CD4-positive, alpha-beta memory T cell (primary cell): ENCODE measurements at regions not wholly inside any gene's neighbourhood (a gene's known extent, or its start where the extent isn't known, plus 50 kb on each side); places are given as distances from the start of the nearest gene placed in this dataset.
A peak's percentile ranks its signal among the peaks of the same experiment; 100 is the strongest.

Source experiments
- CTCF ChIA-PET: fragments of 350-600 bp; sonication (Branson Sonifier 250); formaldehyde crosslinking; loops from one replicate; lab custom pipeline; 2021; ENCODE audit warnings: inconsistent platforms; ENCODE audit not compliant: partially characterized antibody; lab: Charles Lee
- POLR2A ChIA-PET: fragments of 350-600 bp; sonication (Branson Sonifier 250); formaldehyde crosslinking; loops from one replicate; lab custom pipeline; 2021; ENCODE audit not compliant: partially characterized antibody; lab: Charles Lee
- DNase-seq, 5 donors: peaks; one replicate each; pipeline versions ENCODE4 v3.0.0 to v3.0.0-alpha.2; 2020 to 2022; ENCODE audit warnings: mixed read lengths in 1 of 5
- H3K27ac ChIP-seq: one replicate; pipeline ENCODE4 v1.7.0; 2013; ENCODE audit warnings: low read depth, low read length
- H3K27me3 ChIP-seq: 2 replicates; pipeline ENCODE4 v1.7.0; 2013; ENCODE audit warnings: mild to moderate bottlenecking, low read length, moderate library complexity; ENCODE audit not compliant: insufficient read depth
- H3K36me3 ChIP-seq: 2 replicates; pipeline ENCODE4 v1.7.0; 2013; ENCODE audit warnings: mild to moderate bottlenecking, low read length, moderate library complexity; ENCODE audit not compliant: insufficient read depth
- H3K4me1 ChIP-seq: 2 replicates; pipeline ENCODE4 v1.7.0; 2013; ENCODE audit warnings: mild to moderate bottlenecking, low read length, moderate library complexity; ENCODE audit not compliant: insufficient read depth
- H3K4me3 ChIP-seq, 2 donors: one replicate each; pipeline ENCODE4 v1.7.0; 2013; ENCODE audit warnings: low read length in 2 of 2, mild to moderate bottlenecking in 1 of 2
- H3K9me3 ChIP-seq, 2 donors: one replicate each; pipeline ENCODE4 v1.7.0; 2013; ENCODE audit warnings: low read length in 2 of 2, control low read depth in 1 of 2; ENCODE audit not compliant: control insufficient read depth in 1 of 2
- H3K27ac Mint-ChIP-seq, 7 donors: one replicate each; pipeline ENCODE4 v1.8.0; 2020 to 2021; ENCODE audit warnings: mixed read lengths in 7 of 7, mild to moderate bottlenecking in 6 of 7, inconsistent platforms in 3 of 7, moderate library complexity in 3 of 7
- H3K27me3 Mint-ChIP-seq, 2 donors: one replicate each; pipeline ENCODE4 v1.8.0; 2020 to 2021; ENCODE audit warnings: mixed read lengths in 2 of 2
- H3K36me3 Mint-ChIP-seq, 2 donors: one replicate each; pipeline ENCODE4 v1.8.0; 2020 to 2021; ENCODE audit warnings: mixed read lengths in 2 of 2, inconsistent platforms in 1 of 2, mild to moderate bottlenecking in 1 of 2
- H3K4me1 Mint-ChIP-seq, 4 donors: one replicate each; pipeline ENCODE4 v1.8.0; 2020 to 2021; ENCODE audit warnings: mixed read lengths in 4 of 4, mild to moderate bottlenecking in 1 of 4
- H3K4me3 Mint-ChIP-seq, 8 donors: one replicate each; pipeline ENCODE4 v1.8.0; 2020 to 2021; ENCODE audit warnings: mixed read lengths in 8 of 8, mild to moderate bottlenecking in 7 of 8, moderate library complexity in 6 of 8, inconsistent platforms in 3 of 8
- H3K9me3 Mint-ChIP-seq, 8 donors: one replicate each; pipeline ENCODE4 v1.8.0; 2020 to 2021; ENCODE audit warnings: mixed read lengths in 8 of 8, mild to moderate bottlenecking in 5 of 8, inconsistent platforms in 3 of 8, moderate library complexity in 1 of 8
- intact Hi-C: fragments of 100-400 bp; cut with micrococcal nuclease; formaldehyde crosslinking; loops from one replicate; pipeline ENCODE4 v1.15.1; 2023

GRCh38 chr6:163956571-163957407 is 542.3 kb downstream of the QKI start:
- Mint-ChIP-seq H3K36me3 (no peaks in the 10 kb centered on the region), H3K27me3 (peaks cover 14 to 16% of the 10 kb centered on the region in 2 donors), H3K27ac (peak overlapping the region in 1 of 7 donors; percentile 9), H3K9me3 (no peaks in the 10 kb centered on the region), H3K4me1 (peaks cover 0 to 3% (median 2%) of the 10 kb centered on the region in 4 donors), H3K4me3 (no peak overlapping the region)
- Histone ChIP-seq H3K9me3 (no peaks in the 10 kb centered on the region), H3K36me3 (no peaks in the 10 kb centered on the region), H3K27me3 (no peaks in the 10 kb centered on the region), H3K27ac (no peak overlapping the region), H3K4me3 (no peak overlapping the region), H3K4me1 (no peaks in the 10 kb centered on the region)
- intact Hi-C loops: loop anchor here (1.0 kb wide), 1 partner anchor 540 kb away; no protein-coding TSS in a partner anchor
- ChIA-PET POLR2A (no interaction called here), CTCF (interaction anchor here (0.8 to 1.2 kb wide), 2 partner anchors 785 to 786 kb away, joined by 3 to 4 read pairs; no protein-coding TSS in a partner anchor)
- peak; percentile 43 to 51 (median 49) for DNase-seq

- H3K27ac ChIP-seq: no peak overlapping the region
- H3K4me3 Mint-ChIP-seq: no peak overlapping the region
- H3K36me3 Mint-ChIP-seq: no peaks in the 10 kb centered on the region
- H3K9me3 Mint-ChIP-seq: peaks cover 0 to 1% (median 0%) of the 10 kb centered on the region in 8 donors
- H3K27me3 ChIP-seq: no peaks in the 10 kb centered on the region
- intact Hi-C loops: loop anchor here (1.0 kb wide), 1 partner anchor 539 kb away; no protein-coding TSS in a partner anchor
- no peaks in the 10 kb centered on the region for H3K36me3 ChIP-seq
- H3K4me1 ChIP-seq: no peaks in the 10 kb centered on the region
- no peaks in the 10 kb centered on the region for H3K9me3 ChIP-seq
- no peak for DNase-seq
- no peak overlapping the region for H3K4me3 ChIP-seq
- POLR2A ChIA-PET: no interaction called here
- peaks cover 19 to 20% of the 10 kb centered on the region in 2 donors for H3K27me3 Mint-ChIP-seq
- H3K27ac Mint-ChIP-seq: no peak overlapping the region
- CTCF ChIA-PET: interaction anchor here (1.1 to 1.2 kb wide), 2 partner anchors 9 to 784 kb away, joined by 3 to 4 read pairs; no protein-coding TSS in a partner anchor
- H3K4me1 Mint-ChIP-seq: peaks cover 0 to 3% (median 2%) of the 10 kb centered on the region in 4 donors
Measured at GRCh38 chr6:163955756-163956155, 541.2 kb downstream of the QKI start.

DNA sequence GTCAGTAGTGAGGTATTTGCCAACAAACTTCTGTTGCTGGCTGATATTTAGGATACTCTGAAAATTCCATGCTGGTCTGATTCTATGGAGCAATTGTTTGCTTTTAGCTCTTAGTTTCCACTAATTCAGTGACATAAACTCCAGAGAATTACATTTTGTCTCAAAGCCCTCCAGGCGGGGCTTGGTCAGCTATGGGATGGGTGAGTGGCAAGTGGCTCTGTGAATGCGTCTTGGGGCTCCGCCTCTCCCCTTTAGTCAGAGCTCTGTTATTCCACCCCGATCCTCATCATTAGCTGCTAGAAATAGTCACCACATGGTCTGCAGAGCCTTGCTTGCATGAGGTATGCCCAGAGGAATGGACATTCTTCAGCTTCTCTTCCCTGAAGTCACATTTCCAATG is 540.6 kb downstream of the QKI start:
- CTCF ChIA-PET: interaction anchor here (1.1 kb wide), 1 partner anchor 8 kb away, joined by 4 read pairs; no protein-coding TSS in a partner anchor

DNA sequence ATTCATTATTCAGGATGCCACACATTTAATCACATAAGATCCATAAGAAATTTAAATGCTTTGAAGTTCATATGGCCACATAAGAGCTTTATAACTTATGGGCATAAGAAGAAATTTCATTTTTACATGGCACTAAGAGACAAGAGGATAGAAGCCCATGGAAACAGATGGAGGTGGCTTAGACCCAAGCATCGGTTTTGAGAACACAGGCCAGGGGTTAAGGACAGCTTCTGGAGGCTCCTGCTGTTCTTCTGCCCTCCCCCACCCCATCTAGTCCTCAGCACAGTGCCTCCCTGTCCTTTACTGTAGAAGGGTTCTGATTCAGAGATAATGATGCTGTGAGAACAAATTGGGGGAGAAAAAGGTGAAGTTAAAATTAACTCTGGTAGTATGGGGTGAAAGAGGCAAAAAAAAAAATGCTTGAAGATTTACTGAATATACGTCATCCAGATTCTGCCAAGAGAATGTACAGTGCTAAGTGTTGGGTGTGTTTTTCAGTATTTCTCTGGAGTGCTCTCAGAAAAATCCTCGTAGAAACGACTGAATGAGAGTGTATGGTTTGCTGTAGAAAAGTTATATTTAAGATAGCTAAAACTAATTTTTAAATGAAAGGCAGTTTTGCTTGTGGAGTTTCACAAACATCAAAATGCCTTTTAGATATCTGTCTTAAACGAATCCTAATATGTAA is 539.7 kb downstream of the QKI start:
- Mint-ChIP-seq H3K4me3 (no peak overlapping the region), H3K9me3 (peaks cover 0 to 1% (median 0%) of the 10 kb centered on the region in 8 donors), H3K36me3 (no peaks in the 10 kb centered on the region), H3K27ac (no peak overlapping the region), H3K27me3 (peaks cover 20 to 25% of the 10 kb centered on the region in 2 donors), H3K4me1 (peaks cover 0 to 3% (median 2%) of the 10 kb centered on the region in 4 donors)
- CTCF ChIA-PET: no interaction called here
- no peak for DNase-seq
- Histone ChIP-seq H3K27me3 (no peaks in the 10 kb centered on the region), H3K9me3 (no peaks in the 10 kb centered on the region), H3K4me1 (no peaks in the 10 kb centered on the region), H3K27ac (no peak overlapping the region), H3K4me3 (no peak overlapping the region), H3K36me3 (no peaks in the 10 kb centered on the region)
- intact Hi-C loops: no loop called here
- POLR2A ChIA-PET: no interaction called here

More for the DNA sequence above, 540.6 kb downstream of the QKI start:
- Mint-ChIP-seq H3K27me3 (peaks cover 20 to 23% of the 10 kb centered on the region in 2 donors), H3K36me3 (no peaks in the 10 kb centered on the region), H3K27ac (no peak overlapping the region), H3K4me3 (no peak overlapping the region), H3K4me1 (peaks cover 0 to 3% (median 2%) of the 10 kb centered on the region in 4 donors), H3K9me3 (peaks cover 0 to 1% (median 0%) of the 10 kb centered on the region in 8 donors)
- intact Hi-C loops: no loop called here
- Histone ChIP-seq H3K4me3 (no peak overlapping the region), H3K9me3 (no peaks in the 10 kb centered on the region), H3K4me1 (no peaks in the 10 kb centered on the region), H3K36me3 (no peaks in the 10 kb centered on the region), H3K27me3 (no peaks in the 10 kb centered on the region), H3K27ac (no peak overlapping the region)
- no peak for DNase-seq
- POLR2A ChIA-PET: no interaction called here

DNA sequence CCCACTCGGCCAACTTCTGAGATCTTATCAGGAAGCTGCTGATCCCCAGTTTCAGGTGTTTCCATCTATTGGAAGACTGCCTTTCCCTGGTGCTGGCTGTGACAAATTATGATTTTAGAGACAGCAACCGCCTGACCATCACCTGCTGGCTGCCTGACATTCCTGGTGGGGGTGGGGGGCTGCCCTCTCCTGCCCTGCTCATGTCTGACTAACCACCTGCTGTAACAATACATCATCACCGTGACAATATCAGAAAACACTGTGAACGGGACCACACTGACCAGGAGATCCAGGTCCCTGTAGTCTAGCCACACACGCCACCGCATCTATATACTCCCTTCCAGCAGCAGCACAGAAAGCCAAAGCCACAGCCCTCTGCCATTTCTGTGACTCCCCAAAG is 537.5 kb downstream of the QKI start:
- H3K36me3 ChIP-seq: no peaks in the 10 kb centered on the region
- no peaks in the 10 kb centered on the region for H3K9me3 ChIP-seq
- no peak overlapping the region for H3K4me3 ChIP-seq
- H3K36me3 Mint-ChIP-seq: no peaks in the 10 kb centered on the region
- intact Hi-C loops: no loop called here
- no peak overlapping the region for H3K27ac ChIP-seq
- no peak overlapping the region for H3K4me3 Mint-ChIP-seq
- no peaks in the 10 kb centered on the region for H3K4me1 ChIP-seq
- H3K4me1 Mint-ChIP-seq: peaks cover 0 to 3% (median 2%) of the 10 kb centered on the region in 4 donors
- peaks cover 0 to 1% (median 0%) of the 10 kb centered on the region in 8 donors for H3K9me3 Mint-ChIP-seq
- no peak overlapping the region for H3K27ac Mint-ChIP-seq
- DNase-seq: no peak
- CTCF ChIA-PET: no interaction called here
- POLR2A ChIA-PET: no interaction called here
- H3K27me3 Mint-ChIP-seq: peaks cover 22 to 27% of the 10 kb centered on the region in 2 donors
- H3K27me3 ChIP-seq: no peaks in the 10 kb centered on the region

- Histone ChIP-seq H3K9me3 (no peaks in the 10 kb centered on the region), H3K4me3 (no peak overlapping the region), H3K36me3 (no peaks in the 10 kb centered on the region), H3K27ac (no peak overlapping the region), H3K27me3 (no peaks in the 10 kb centered on the region), H3K4me1 (no peaks in the 10 kb centered on the region)
- CTCF ChIA-PET: no interaction called here
- H3K27ac Mint-ChIP-seq: no peak overlapping the region
- no peak for DNase-seq
- H3K4me1 Mint-ChIP-seq: peaks cover 0 to 2% (median 0%) of the 10 kb centered on the region in 4 donors
- POLR2A ChIA-PET: no interaction called here
- H3K27me3 Mint-ChIP-seq: peaks cover 18 to 27% of the 10 kb centered on the region in 2 donors
- no peaks in the 10 kb centered on the region for H3K36me3 Mint-ChIP-seq
- H3K9me3 Mint-ChIP-seq: peaks cover 0 to 1% (median 0%) of the 10 kb centered on the region in 8 donors
- H3K4me3 Mint-ChIP-seq: no peak overlapping the region
- intact Hi-C loops: no loop called here
Measured at GRCh38 chr6:163951326-163951725, 536.8 kb downstream of the QKI start.

GRCh38 chr6:163950159-163950558 is 535.6 kb downstream of the QKI start:
- Histone ChIP-seq H3K27me3 (no peaks in the 10 kb centered on the region), H3K4me1 (no peaks in the 10 kb centered on the region), H3K4me3 (no peak overlapping the region), H3K36me3 (no peaks in the 10 kb centered on the region), H3K27ac (no peak overlapping the region), H3K9me3 (no peaks in the 10 kb centered on the region)
- H3K27me3 Mint-ChIP-seq: peaks cover 11 to 28% of the 10 kb centered on the region in 2 donors
- H3K4me1 Mint-ChIP-seq: peaks cover 0 to 2% (median 0%) of the 10 kb centered on the region in 4 donors
- intact Hi-C loops: no loop called here
- no peak overlapping the region for H3K4me3 Mint-ChIP-seq
- no peak for DNase-seq
- H3K27ac Mint-ChIP-seq: no peak overlapping the region
- H3K9me3 Mint-ChIP-seq: peaks cover 0 to 1% (median 0%) of the 10 kb centered on the region in 8 donors
- ChIA-PET CTCF (no interaction called here), POLR2A (no interaction called here)
- no peaks in the 10 kb centered on the region for H3K36me3 Mint-ChIP-seq
